Ishikawa (cell line): ENCODE measurements at regions not wholly inside any gene's neighbourhood (a gene's known extent, or its start where the extent isn't known, plus 50 kb on each side); places are given as distances from the start of the nearest gene placed in this dataset.

Experiments
- CEBPB ChIP-seq: IDR thresholded peaks from 2 replicates; pipeline ENCODE4 v1.6.1; 2012
- CREB1 ChIP-seq: IDR thresholded peaks from 2 replicates; pipeline ENCODE4 v1.6.1; 2012; ENCODE audit warnings: low read depth
- EGR1 ChIP-seq: IDR thresholded peaks from 2 replicates; pipeline ENCODE4 v1.6.1; 2012
- EP300 ChIP-seq: IDR thresholded peaks from 2 replicates; pipeline ENCODE4 v1.6.1; 2012; ENCODE audit warnings: borderline replicate concordance
- RAD21 ChIP-seq: IDR thresholded peaks from 2 replicates; pipeline ENCODE4 v1.6.1; 2012; ENCODE audit warnings: low read depth
- REST ChIP-seq: IDR thresholded peaks from 2 replicates; pipeline ENCODE4 v1.6.1; 2012; ENCODE audit warnings: low read depth, mild to moderate bottlenecking
- TCF12 ChIP-seq: IDR thresholded peaks from 2 replicates; pipeline ENCODE4 v1.6.1; 2012; ENCODE audit warnings: low read depth
- TEAD4 ChIP-seq: IDR thresholded peaks from 2 replicates; pipeline ENCODE4 v1.6.1; 2012
- USF1 ChIP-seq: IDR thresholded peaks from 2 replicates; pipeline ENCODE4 v1.6.1; 2012
- ZBTB7A ChIP-seq: IDR thresholded peaks from 2 replicates; pipeline ENCODE4 v1.6.1; 2012; ENCODE audit warnings: low read depth

DNA sequence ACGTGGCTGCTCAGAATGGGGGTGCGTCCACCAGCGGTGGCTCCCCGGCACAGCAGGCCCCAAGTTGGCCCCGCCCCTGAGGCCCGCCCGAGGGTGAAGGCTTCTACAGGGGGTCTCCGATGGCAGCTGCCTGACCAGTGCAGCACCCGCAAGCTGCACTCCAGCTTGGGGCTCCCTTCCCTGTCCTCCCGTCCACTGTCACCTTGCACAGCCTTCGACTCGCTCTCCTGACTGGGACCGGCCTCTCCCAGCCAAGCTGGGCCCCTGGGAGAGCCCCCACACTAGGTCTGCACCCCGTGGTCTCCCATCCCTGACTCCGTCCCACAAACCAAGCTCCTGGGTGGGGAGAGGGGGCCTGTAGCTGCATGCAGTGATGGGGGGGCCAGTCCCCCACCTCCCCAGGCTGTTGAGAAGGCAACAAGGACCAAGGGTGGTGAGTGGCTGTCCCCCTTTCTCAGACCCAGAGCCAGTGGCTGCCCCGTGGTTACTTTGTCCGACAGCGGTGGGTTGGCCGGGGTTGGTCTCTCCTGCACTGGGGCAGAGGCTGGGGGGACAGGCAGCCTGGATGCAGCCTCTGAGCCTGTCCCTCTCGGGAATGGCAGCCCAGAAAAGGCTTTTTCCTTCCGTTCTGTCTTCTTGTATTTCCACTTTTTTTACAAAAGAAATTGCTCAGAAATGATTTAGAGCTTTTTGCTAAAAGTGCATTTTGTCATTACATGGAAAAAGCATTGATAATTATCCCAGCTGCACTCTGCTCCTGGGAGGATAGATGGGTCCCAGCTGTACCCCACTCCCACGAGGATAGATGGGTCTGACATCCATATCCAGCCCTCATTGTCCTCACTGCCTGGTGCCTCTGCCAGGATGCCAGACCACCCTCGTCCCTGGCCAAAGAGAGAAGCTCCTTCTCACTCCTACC lies 217.0 kb downstream of the KIF26A start:
- no peak for TF ChIP-seq EGR1
- TF ChIP-seq RAD21, result no peak
- TF ChIP-seq CREB1, result no peak
- no peak for TF ChIP-seq TCF12
- no peak for TF ChIP-seq USF1
- no peak for TF ChIP-seq ZBTB7A
- TF ChIP-seq REST, result no peak
- TF ChIP-seq EP300, result no peak
- no peak for TF ChIP-seq CEBPB
- TF ChIP-seq TEAD4, result no peak
